Fibroblast of lung (primary cell): ENCODE measurements at regions not wholly inside any gene's neighbourhood (a gene's known extent, or its start where the extent isn't known, plus 50 kb on each side); places are given as distances from the start of the nearest gene placed in this dataset.

ENCODE experiments used
- DNase-seq, 2 donors: peaks; one replicate each; pipeline versions ENCODE4 v3.0.0 to v3.0.0-alpha.2; 2010; ENCODE audit warnings: low read depth in 2 of 2
- H2AFZ ChIP-seq: 2 replicates; pipeline ENCODE4 v1.5.1; 2012; ENCODE audit warnings: low read length, control low read depth, inconsistent platforms
- H3K27ac ChIP-seq: 2 replicates; pipeline ENCODE4 v1.5.1; 2011; ENCODE audit warnings: low read length, control low read depth; ENCODE audit not compliant: insufficient read depth
- H3K27me3 ChIP-seq: 2 replicates; pipeline ENCODE4 v1.5.1; 2011; ENCODE audit warnings: mild to moderate bottlenecking, low read length; ENCODE audit not compliant: control insufficient read depth, insufficient read depth
- H3K36me3 ChIP-seq: 2 replicates; pipeline ENCODE4 v1.5.1; 2011; ENCODE audit warnings: low read length; ENCODE audit not compliant: control insufficient read depth, insufficient read depth
- H3K4me1 ChIP-seq: 2 replicates; pipeline ENCODE4 v1.5.1; 2011; ENCODE audit warnings: low read length; ENCODE audit not compliant: control insufficient read depth, insufficient read depth; ENCODE audit errors: extremely low read depth
- H3K4me2 ChIP-seq: 2 replicates; pipeline ENCODE4 v1.5.1; 2011; ENCODE audit warnings: low read length, control low read depth; ENCODE audit not compliant: insufficient read depth; ENCODE audit errors: extremely low read depth
- H3K4me3 ChIP-seq, 4 experiments: fragments of 200-600 bp in 1 of 4; sonication (generic) in 1 of 4; replicated peaks in 1 of 4; 2 replicates each; pipeline ENCODE4 v1.5.1; 2011 to 2016; ENCODE audit warnings: low read length in 4 of 4, low read depth in 3 of 4, mild to moderate bottlenecking in 3 of 4, control low read depth in 2 of 4, inconsistent platforms in 1 of 4, mixed read lengths in 1 of 4; ENCODE audit not compliant: insufficient read depth in 1 of 4; ENCODE audit errors: control extremely low read depth in 1 of 4
- H3K79me2 ChIP-seq: 2 replicates; pipeline ENCODE4 v1.5.1; 2012; ENCODE audit warnings: mild to moderate bottlenecking, low read length, inconsistent platforms; ENCODE audit not compliant: control insufficient read depth, insufficient read depth
- H3K9ac ChIP-seq: 2 replicates; pipeline ENCODE4 v1.5.1; 2011; ENCODE audit warnings: mild to moderate bottlenecking, low read length, control low read depth; ENCODE audit not compliant: insufficient read depth
- H3K9me3 ChIP-seq: 2 replicates; pipeline ENCODE4 v1.5.1; 2012; ENCODE audit warnings: low read depth, low read length; ENCODE audit not compliant: control insufficient read depth, insufficient read depth
- H4K20me1 ChIP-seq: 2 replicates; pipeline ENCODE4 v1.5.1; 2011; ENCODE audit warnings: low read length; ENCODE audit not compliant: control insufficient read depth, insufficient read depth; ENCODE audit errors: extremely low read depth
- EZH2 ChIP-seq: IDR thresholded peaks from 2 replicates; pipeline ENCODE4 v1.5.1; 2012; ENCODE audit warnings: low read length, control low read depth, mild to moderate bottlenecking; ENCODE audit errors: missing control alignments
- TF ChIP-seq, protein P1 (sequence below), 2 donors: IDR thresholded peaks in 1 of 2; conservative IDR thresholded peaks in 1 of 2; 1 replicate in 1 of 2; 2 replicates in 1 of 2; pipeline ENCODE4 v1.5.1; 2011 to 2012; ENCODE audit warnings: low read length in 2 of 2, control low read depth in 1 of 2, inconsistent platforms in 1 of 2, low read depth in 1 of 2, mild to moderate bottlenecking in 1 of 2

DNA sequence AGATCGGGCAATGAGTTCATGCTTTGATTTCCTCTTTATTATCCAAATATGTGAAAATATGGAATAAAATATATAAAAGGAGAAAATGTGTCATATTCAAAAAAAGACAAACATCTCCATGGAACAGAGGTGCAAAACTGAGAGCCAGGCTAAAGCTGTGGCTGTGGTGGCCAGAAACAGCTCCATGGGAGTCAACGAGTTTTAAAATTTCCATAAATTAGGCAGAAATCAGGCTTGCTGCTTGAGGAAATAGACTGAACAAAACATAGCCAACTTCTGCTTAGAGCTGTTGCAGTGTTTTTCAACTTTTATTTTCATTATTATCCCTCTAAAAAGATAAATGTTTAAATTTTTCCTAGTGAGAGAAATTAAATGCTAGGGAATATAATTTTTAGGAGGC is 110.8 kb upstream of the SLC30A5 start:
- Histone ChIP-seq H3K27ac (no peak overlapping the region), H3K9me3 (no peaks in the 10 kb centered on the region), H3K4me2 (no peak overlapping the region), H3K27me3 (no peaks in the 10 kb centered on the region), H2AFZ (no peak overlapping the region), H3K4me3 (no peak overlapping the region), H3K4me1 (no peaks in the 10 kb centered on the region), H3K79me2 (no peaks in the 10 kb centered on the region), H3K9ac (no peak overlapping the region), H4K20me1 (no peaks in the 10 kb centered on the region), H3K36me3 (no peaks in the 10 kb centered on the region)
- no peak for TF ChIP-seq EZH2
- TF ChIP-seq, protein P1, sequence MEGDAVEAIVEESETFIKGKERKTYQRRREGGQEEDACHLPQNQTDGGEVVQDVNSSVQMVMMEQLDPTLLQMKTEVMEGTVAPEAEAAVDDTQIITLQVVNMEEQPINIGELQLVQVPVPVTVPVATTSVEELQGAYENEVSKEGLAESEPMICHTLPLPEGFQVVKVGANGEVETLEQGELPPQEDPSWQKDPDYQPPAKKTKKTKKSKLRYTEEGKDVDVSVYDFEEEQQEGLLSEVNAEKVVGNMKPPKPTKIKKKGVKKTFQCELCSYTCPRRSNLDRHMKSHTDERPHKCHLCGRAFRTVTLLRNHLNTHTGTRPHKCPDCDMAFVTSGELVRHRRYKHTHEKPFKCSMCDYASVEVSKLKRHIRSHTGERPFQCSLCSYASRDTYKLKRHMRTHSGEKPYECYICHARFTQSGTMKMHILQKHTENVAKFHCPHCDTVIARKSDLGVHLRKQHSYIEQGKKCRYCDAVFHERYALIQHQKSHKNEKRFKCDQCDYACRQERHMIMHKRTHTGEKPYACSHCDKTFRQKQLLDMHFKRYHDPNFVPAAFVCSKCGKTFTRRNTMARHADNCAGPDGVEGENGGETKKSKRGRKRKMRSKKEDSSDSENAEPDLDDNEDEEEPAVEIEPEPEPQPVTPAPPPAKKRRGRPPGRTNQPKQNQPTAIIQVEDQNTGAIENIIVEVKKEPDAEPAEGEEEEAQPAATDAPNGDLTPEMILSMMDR (conservative IDR thresholded peaks at IDR 0.05 in 1 of 2, IDR thresholded peaks at IDR 0.05 in 1 of 2; ENCODE audit: low read depth in 1 of 2, low read length in 2 of 2), result no peak
- no peak for DNase-seq

DNA sequence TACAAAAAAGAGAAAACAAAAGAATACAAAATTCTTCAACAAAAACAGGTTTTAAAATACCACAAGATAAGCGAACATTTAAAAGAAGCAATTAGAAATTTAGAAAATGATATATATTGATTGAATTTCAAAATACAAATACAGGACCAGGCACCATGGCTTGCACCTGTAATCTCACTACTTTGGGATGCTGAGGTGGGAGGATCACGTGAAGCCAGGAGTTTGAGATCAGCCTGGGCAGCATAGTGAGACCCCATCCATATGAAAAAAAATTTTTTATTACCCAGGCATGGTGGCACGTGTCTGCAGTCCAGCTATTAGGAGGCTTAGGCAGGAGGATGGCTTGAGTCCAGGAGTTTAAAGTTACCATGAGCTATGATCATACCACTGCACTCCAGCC is 109.9 kb upstream of the SLC30A5 start:
- TF ChIP-seq, protein P1 (conservative IDR thresholded peaks at IDR 0.05 in 1 of 2, IDR thresholded peaks at IDR 0.05 in 1 of 2; ENCODE audit: low read depth in 1 of 2, low read length in 2 of 2), result no peak
- no peak for TF ChIP-seq EZH2
- no peaks in the 10 kb centered on the region for H3K36me3 ChIP-seq
- no peak overlapping the region for H3K9ac ChIP-seq
- no peak overlapping the region for H3K4me2 ChIP-seq
- H3K27ac ChIP-seq, result no peak overlapping the region
- H3K4me3 ChIP-seq, result no peak overlapping the region
- no peaks in the 10 kb centered on the region for H3K9me3 ChIP-seq
- no peaks in the 10 kb centered on the region for H4K20me1 ChIP-seq
- H3K27me3 ChIP-seq, result no peaks in the 10 kb centered on the region
- no peaks in the 10 kb centered on the region for H3K79me2 ChIP-seq
- H3K4me1 ChIP-seq, result no peaks in the 10 kb centered on the region
- no peak overlapping the region for H2AFZ ChIP-seq
- DNase-seq, result no peak

DNA sequence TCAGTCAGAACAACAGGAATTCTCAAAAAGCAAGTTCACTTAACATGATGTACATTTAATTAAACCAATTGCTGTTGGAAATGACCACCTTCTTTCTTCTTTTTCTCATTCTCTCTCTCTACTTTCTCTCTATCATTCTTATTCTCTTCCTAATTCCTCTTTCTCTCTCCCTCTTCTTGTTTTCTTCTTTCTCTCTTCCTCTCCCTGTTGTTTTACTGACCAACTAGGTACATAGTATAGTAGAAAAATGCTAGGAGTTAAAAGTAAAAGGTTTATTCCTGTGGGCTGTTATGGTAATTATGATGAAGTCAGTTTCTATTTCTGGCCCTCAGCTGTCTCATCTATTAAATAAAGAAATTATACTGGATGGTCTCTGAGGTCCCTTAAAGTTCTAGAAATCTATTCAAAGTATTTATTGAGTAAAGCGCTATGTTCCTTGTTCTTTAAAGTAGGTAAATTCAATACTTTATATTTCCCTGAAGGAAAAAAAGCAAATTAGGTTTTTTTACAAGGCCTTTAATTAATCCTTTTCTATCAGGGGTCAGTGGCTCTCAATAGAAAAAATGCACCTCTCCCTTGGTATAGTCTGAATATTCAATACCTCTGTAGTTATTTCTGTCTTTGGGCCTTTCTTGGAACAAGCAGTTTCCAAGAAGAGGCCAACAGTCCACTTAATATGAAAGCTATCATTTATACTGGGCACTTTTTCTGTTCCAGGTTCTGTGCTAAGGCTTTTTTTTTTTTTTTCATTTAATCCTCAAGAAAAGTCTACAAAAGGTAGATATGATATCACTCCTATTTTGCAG is 102.3 kb upstream of the SLC30A5 start:
- no peak overlapping the region for H3K27ac ChIP-seq
- H3K4me2 ChIP-seq, result no peak overlapping the region
- H3K79me2 ChIP-seq, result no peaks in the 10 kb centered on the region
- no peaks in the 10 kb centered on the region for H3K36me3 ChIP-seq
- no peak overlapping the region for H3K4me3 ChIP-seq
- H3K4me1 ChIP-seq, result no peaks in the 10 kb centered on the region
- TF ChIP-seq, protein P1 (conservative IDR thresholded peaks at IDR 0.05 in 1 of 2, IDR thresholded peaks at IDR 0.05 in 1 of 2; ENCODE audit: low read depth in 1 of 2, low read length in 2 of 2), result no peak
- TF ChIP-seq EZH2, result no peak
- H3K9ac ChIP-seq, result no peak overlapping the region
- DNase-seq, result no peak
- H3K9me3 ChIP-seq, result no peaks in the 10 kb centered on the region
- no peaks in the 10 kb centered on the region for H4K20me1 ChIP-seq
- H2AFZ ChIP-seq, result no peak overlapping the region
- no peaks in the 10 kb centered on the region for H3K27me3 ChIP-seq
